ENCODE measurements at regions not wholly inside any gene's neighbourhood (a gene's known extent, or its start where the extent isn't known, plus 50 kb on each side); places are given as distances from the start of the nearest gene placed in this dataset.

DNA sequence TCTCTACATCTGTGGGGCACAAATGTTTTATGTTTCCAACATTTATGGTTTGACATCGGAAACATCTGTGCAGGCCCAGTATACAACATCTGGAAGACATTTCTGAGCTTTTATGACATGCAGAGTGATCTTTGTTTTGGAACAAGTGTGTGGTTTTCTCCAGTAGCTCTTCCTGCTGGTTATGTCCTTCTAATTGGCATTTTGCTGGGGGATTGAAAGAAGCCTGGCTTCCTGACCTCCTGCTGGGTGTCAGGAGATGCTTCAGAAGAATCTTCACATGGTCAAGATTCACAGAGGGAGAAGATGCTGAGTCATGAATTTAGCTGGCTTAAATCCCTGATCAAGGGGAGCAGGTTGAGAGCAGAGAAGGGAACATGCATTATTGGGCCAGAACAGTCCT is 279.5 kb upstream of the MYOCD start:
- DNase-seq (ENCODE audit: low read depth): peak; percentile 28

DNA sequence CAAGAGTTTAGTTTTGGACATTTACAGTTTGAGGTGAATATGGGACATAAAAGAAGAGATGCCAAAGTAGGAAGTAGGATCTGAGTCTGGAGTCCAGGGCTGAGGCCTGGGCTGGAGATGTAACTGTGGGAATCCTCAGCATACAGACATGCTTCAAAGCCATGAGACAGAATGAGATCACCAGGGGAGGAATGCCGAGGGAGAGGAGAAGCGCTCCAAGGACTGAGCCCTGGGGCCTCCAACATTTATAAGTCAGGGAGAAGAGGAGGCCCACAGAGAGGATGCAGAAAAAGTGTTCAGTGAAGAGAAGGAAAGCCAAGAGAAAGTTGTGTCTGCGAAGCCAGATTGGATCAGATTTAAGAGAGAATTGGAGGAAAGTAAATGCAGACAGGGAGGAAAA is 277.5 kb upstream of the MYOCD start:
- DNase-seq (ENCODE audit: low read depth): no peak

- DNase-seq (ENCODE audit: low read depth): no peak
Observed at GRCh38 chr17:12389421-12389820, 276.3 kb upstream of the MYOCD start.

- DNase-seq (ENCODE audit: low read depth): no peak
Observed at GRCh38 chr17:12390631-12391030, 275.1 kb upstream of the MYOCD start.

GRCh38 chr17:12391468-12391867 is 274.2 kb upstream of the MYOCD start:
- no peak for DNase-seq (ENCODE audit: low read depth)

GRCh38 chr17:12395733-12396354 is 269.8 kb upstream of the MYOCD start:
- DNase-seq (ENCODE audit: low read depth): no peak

DNA sequence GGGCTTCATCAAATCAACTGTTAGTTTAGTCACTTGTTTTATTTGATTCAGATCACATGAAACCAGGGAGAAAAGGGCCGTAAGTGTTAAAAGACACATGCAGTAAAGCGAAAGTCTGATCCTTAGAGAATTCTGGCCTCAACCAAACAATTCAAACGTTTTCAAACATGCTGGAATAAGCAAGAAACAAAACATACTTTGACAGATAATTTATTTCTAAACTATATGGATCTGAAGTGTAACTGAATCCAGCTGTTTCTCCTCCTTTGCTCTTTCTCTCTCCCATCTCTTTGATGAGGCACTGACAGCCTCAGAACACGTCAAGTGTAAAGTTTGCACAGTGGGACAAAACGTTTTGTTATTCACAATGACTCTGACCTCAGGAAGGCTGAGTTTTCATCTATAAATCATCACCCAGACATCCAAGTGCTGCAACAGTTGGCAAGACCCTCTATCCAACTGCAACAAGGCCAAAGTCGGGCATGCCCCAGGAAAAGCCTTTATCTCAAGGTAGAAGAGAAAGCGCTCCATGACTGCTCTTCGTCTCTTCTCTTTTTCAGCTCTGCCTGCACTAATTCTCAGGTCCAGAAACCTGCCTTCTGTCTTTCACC is 267.1 kb upstream of the MYOCD start:
- DNase-seq (ENCODE audit: low read depth): no peak

- peak; percentile 27 for DNase-seq (ENCODE audit: low read depth)
Observed at GRCh38 chr17:12402963-12403622, 262.6 kb upstream of the MYOCD start.

DNA sequence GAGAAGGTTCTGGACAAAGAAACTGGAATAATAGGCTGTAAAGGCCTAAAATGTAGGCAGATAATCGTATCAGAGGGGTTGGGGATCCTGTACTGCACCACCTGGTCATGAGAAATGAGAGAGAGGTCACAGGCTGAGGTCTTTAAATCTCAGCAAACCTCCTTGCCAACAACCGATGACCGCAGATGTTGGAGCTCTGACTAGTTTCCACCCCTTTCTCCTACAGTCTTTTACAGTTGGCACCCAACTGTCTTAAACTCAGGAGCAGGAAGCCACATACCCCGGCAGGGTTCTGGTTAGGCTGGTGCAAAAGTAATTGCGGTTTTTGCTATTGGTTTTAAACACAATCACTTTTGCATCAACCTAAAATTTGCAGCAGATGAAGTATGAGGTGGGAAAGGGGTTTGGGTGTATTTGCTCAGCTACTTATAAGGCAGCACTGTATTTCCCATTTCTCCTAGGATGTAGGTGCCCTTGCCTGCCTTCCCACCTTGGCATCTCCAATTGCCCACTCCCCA is 261.8 kb upstream of the MYOCD start:
- no peak for DNase-seq (ENCODE audit: low read depth)

- DNase-seq (ENCODE audit: low read depth): no peak
Observed at GRCh38 chr17:12406623-12407215, 259.0 kb upstream of the MYOCD start.

GRCh38 chr17:12407495-12408252 is 258.0 kb upstream of the MYOCD start:
- no peak for DNase-seq (ENCODE audit: low read depth)

DNA sequence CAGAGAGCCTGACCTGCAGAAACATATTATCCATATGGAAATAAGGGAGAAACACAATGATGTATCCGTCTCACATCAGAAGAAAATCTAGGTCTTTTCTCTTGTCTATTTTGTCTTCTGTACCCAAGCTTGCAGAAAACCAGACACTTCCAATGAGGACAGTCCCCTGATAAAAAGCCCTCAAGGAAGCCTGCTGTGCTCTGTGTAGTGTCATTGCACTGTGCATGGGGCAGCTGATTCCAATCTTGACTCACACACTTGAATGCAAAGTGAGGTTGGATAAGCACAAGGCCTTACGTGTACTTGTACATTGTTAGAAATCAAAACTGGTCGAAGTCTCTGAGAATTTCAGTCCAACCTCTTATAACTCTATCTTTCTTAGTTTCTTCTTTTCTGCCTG is 256.6 kb upstream of the MYOCD start:
- DNase-seq (ENCODE audit: low read depth): no peak

GRCh38 chr17:12410717-12411116 is 255.0 kb upstream of the MYOCD start:
- no peak for DNase-seq (ENCODE audit: low read depth)

DNA sequence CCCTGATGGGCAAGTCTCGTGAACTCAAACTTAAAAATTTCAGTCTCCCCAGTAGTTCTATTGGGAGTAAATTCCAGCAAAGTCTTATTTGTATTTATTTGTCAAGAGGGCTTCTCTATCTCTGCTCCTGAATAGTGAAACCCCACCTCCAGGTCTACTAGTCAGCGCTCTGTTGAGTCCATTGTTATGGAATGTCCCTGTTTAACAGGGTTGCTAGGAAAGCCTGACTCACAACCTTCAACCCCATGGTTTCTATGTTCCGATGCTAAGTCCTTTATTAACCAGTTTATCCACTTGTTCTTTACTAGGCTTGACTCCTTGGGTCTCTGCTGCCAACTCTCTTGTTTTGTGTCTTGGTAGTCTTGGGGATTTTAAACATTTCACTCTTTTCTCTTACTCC is 250.7 kb upstream of the MYOCD start:
- peak; percentile 59 for DNase-seq (ENCODE audit: low read depth)

DNA sequence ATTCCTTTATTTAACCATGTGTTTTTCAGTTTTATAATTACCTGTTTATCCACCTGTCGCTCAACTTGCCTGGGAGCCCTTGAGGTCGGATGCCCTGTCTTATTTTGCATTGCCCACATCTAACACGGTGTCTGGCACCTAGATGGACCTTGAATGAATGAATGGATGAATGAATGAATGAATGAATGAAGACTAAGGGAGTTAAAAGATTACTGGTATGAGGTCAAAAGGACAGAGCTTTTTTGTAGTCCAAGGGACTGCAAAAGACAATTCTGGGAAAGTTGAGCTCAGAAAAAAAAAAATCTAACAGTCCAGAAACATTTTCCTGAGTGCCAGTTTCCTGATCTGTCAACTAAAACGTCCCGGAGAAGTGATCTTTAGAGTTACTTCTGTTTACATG is 244.6 kb upstream of the MYOCD start:
- DNase-seq (ENCODE audit: low read depth): no peak

- no peak for DNase-seq (ENCODE audit: low read depth)
Observed at GRCh38 chr17:12421646-12422306, 243.9 kb upstream of the MYOCD start.

DNA sequence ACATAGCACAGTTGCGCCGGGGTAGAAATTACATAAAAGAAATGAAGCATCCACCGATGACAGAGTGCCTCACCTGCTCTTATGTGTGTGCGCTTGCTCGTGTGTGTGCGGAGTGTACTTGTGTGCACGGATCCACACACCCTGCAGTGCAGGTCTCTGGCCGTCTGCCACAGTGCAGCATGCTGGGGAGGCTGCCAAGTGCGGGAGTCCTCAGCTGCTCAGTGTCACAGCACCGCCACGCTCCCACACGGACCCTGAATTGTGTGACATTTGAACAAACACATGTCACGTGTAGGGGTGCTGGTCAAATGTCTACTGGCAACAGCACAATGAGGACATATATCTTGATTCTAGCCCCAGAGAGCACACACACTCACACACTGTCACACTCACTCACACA is 243.0 kb upstream of the MYOCD start:
- no peak for DNase-seq (ENCODE audit: low read depth)

DNA sequence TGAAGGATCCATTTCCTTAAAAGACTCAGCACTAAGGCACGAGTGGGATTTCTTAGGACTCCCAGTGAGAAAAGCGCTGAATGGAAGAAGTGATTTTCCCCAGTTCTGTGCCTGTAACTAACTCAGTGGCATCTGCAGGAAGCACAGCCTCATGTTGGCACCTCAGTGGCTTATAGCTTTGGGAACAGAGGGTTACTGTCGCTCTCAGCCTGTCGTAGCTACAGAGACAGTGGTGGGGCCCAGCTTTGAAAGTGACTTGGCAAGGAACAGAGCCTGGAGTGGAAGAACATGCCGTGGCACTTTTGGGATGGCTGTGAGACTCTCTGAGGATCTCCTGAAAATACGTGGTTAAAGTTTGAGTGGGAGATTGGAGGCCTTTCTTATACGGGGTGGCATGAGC is 242.4 kb upstream of the MYOCD start:
- DNase-seq (ENCODE audit: low read depth): no peak

GRCh38 chr17:12429116-12429515 is 236.6 kb upstream of the MYOCD start:
- no peak for DNase-seq (ENCODE audit: low read depth)

DNA sequence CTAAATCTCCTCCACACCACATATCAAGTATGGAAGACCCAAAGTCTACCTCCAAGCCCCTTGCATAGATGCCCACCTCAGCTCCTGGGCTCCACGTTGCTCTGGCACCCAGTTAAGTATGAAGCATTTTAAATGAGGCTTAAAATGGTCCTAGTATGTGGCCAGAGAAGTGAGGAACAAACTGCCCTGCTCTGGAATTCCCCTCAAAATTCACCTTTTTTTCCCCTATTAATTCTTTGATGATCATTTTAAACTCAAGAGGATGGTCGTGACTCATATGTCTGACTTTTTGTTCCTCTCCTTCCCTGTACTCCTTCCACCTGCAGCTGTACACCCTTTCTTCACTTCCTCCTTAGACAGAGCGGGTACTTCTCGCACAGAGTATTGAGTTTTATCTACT is 234.5 kb upstream of the MYOCD start:
- DNase-seq (ENCODE audit: low read depth): no peak

GRCh38 chr17:12438212-12438611 is 227.5 kb upstream of the MYOCD start:
- DNase-seq (ENCODE audit: low read depth): no peak
